Testis (tissue), 2 donors: ENCODE measurements at regions not wholly inside any gene's neighbourhood (a gene's known extent, or its start where the extent isn't known, plus 50 kb on each side); places are given as distances from the start of the nearest gene placed in this dataset.

Experiments
- POLR2A ChIP-seq: fragments of 450-650 bp; IDR thresholded peaks from one replicate; pipeline ENCODE4 v1.6.1; 2017; ENCODE audit warnings: antibody characterized with exemption, mild to moderate bottlenecking, moderate library complexity
- TF ChIP-seq, protein P1 (sequence below), 3 experiments: fragments of 450-650 bp in 2 of 3; fragments of 200-600 bp in 1 of 3; sonication (generic) in 1 of 3; IDR thresholded peaks; one replicate each; pipeline ENCODE4 v1.5.1; 2016 to 2019; ENCODE audit warnings: antibody characterized with exemption in 3 of 3, mild to moderate bottlenecking in 2 of 3, moderate library complexity in 1 of 3

DNA sequence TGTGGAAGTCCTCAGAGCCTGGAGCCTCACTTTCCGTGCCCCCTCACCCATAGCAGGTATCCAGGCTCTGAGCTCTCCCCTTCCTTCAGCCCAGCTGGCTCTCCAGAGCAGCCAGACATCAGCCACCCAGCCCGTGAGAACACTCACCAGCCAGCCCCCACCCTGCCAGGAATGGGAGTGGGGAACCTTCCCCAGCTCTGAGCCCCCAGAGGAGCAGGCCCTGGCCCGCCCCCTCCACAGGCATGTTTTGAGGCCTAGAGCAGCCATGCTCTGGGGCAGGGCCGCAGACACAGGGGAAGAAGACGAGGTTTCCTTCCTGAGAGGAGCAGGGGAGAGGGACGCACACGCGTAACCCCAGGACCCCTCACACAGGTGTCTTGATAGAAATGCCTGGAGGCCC lies 70.0 kb upstream of the COL13A1 start:
- TF ChIP-seq, protein P1, sequence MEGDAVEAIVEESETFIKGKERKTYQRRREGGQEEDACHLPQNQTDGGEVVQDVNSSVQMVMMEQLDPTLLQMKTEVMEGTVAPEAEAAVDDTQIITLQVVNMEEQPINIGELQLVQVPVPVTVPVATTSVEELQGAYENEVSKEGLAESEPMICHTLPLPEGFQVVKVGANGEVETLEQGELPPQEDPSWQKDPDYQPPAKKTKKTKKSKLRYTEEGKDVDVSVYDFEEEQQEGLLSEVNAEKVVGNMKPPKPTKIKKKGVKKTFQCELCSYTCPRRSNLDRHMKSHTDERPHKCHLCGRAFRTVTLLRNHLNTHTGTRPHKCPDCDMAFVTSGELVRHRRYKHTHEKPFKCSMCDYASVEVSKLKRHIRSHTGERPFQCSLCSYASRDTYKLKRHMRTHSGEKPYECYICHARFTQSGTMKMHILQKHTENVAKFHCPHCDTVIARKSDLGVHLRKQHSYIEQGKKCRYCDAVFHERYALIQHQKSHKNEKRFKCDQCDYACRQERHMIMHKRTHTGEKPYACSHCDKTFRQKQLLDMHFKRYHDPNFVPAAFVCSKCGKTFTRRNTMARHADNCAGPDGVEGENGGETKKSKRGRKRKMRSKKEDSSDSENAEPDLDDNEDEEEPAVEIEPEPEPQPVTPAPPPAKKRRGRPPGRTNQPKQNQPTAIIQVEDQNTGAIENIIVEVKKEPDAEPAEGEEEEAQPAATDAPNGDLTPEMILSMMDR (IDR thresholded peaks at IDR 0.05): no peak
- TF ChIP-seq POLR2A: no peak
